GM18858 (cell line): ENCODE measurements at regions not wholly inside any gene's neighbourhood (a gene's known extent, or its start where the extent isn't known, plus 50 kb on each side); places are given as distances from the start of the nearest gene placed in this dataset.

Experiments used
- ATAC-seq: cut with Tn5 transposase; IDR thresholded peaks from one replicate; pipeline ENCODE4 v1.9.1; 2021; ENCODE audit not compliant: unreplicated experiment

DNA sequence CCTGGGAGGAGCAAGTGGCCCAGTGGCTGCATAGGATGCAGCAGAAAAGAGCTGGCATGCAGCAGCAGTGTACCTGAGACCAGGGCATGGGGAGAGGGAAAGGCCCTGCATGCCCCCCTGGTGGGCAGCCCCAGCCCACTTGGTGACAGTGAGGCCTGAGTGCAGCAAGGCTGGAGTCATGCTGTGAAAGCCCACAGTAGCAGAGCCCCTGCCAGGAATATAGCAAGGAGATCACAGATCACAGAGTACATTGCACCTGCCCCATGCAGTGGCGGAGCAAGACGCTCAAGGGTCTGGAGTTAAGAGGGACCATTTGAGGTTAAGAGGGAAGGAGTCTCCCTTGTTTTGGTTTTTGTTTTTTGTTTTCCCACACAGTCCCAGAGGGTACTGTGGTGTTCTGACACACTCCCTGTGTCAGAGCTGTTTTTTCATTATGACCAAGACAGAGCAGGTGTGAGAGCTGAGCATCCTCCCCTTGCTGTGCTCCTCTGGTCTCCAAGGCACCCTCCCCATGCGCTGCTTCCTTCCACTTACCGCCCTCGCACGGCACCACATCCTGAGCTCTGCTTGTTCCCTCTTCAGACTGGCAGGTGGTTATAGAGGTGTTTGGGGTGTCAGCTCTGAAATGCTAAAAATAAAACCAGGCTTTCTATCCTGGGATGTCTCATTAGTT is 85.0 kb upstream of the UBL3 start:
- ATAC-seq: peak; percentile 99

DNA sequence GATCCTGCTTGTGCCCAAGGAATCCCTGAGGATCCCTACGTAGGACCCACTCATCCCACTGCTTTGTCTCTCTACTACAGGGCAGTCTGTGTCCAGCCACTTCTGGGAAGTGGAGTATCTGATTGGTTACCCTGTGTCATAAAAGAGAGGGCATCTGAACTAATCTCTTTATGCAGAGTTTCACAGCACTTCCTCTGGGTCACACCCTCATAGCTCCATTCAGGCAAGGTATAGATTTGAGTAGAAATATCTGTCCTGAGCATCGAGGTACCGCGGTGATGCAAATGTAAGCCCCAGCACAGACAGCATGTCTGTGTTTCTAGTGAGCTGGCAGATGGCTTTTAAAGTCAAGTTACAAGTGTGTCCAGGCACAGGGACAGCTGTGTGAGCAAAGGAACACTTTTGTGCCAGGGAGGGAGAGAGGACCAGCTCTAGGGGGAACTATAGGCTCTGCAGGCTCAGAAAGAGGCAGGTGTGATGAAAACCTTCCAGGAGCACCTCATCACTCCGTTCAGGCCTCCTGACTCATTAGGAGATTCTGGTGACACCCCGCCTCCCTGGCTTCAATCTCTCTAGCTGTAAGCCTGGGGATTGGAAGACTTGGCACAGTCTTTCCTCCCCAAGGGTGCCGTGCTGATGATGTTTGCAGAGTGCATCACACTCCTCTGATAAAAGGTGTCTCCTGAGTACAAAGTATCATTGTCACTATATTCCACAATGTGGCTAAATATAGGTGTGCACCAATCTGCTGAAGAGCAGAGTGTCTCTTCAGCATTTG is 84.3 kb upstream of the UBL3 start:
- no peak for ATAC-seq

DNA sequence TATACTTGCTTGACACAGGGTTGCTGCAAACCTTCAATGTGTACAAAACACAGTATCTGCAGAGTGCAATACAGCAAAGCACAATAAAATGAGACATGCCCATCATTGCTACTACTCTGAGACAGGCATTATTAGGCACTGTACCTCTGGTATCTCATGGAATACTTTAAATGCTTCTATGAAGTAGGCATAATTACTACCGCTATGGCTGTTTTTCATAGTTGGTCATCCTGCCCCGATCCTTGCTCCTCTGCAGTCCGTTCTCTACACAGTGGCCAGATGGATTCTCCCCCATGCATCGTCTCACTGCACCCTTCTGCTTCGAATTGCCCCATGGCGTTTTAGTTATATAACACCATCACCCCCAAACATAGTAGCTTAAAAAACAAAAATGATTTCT is 83.0 kb upstream of the UBL3 start:
- ATAC-seq: no peak

DNA sequence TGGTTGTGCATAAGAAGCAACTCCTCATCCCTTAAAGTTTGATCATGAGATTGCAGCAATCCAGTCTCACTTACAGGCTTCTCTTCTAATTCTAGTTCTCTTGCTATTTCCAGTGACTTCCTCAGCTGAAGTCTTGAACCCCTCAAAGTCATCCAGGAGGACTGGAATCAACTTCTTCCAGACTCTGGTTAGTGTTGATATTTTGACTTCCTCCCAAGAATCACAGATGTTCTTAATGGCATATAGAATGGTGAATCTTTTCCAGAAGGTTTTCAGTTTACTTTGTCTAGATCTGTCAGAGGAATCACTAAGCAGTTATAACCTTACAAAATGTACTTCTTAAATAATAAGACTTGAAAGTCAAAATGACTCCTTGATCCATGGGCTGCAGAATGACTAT is 81.3 kb upstream of the UBL3 start:
- ATAC-seq: no peak

DNA sequence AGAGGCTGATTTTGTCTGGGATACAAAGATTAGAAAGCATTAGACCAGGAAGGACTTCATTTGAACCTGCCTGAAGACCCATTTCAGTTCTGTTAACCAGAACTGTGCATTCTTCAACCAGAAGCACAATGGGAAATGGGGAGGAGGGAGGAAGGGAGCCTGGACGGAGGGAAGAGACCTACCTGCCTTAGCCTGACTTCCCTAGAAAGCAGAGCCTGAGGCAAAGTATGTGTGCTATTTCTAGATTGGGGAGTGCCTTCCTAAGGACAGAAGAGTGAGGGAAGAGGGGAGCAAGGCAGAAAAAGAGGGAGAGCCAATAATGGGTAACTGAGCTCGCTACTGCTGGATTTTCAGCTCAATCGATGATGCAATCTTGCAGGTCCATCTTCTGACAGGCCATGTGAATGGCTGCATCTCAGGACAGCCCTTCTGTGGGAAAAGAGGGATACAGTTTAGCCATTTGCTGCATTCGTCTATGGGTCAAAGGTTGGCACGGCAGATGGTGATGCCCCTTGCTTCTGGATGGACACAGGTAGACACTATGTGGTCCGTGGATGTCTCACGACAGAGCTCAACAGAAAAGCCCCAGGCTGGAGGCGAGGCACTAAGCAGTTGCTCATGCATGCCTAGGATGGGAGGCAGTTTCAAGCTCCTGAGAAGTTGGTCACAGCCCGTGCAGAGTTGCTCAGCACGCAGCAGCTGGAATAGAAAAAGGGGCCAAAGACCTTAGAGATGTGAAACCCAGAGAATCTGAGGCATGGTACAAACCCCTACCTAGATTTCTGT is 78.8 kb upstream of the UBL3 start:
- no peak for ATAC-seq

DNA sequence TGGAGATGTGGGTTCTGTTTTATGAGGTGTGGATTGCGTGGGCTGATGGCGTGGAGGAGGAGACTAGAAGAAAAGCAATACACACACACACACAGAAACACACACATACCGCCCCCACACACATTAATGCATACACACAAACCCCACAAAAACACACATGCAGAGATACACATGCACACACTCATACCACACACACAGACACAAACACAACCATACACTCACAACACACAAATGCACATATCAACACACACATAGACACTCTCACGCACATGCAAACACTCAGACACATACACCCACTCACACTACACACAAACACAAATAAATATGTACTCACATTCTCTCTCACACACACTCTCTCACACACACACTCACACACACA is 75.7 kb upstream of the UBL3 start:
- ATAC-seq: no peak

DNA sequence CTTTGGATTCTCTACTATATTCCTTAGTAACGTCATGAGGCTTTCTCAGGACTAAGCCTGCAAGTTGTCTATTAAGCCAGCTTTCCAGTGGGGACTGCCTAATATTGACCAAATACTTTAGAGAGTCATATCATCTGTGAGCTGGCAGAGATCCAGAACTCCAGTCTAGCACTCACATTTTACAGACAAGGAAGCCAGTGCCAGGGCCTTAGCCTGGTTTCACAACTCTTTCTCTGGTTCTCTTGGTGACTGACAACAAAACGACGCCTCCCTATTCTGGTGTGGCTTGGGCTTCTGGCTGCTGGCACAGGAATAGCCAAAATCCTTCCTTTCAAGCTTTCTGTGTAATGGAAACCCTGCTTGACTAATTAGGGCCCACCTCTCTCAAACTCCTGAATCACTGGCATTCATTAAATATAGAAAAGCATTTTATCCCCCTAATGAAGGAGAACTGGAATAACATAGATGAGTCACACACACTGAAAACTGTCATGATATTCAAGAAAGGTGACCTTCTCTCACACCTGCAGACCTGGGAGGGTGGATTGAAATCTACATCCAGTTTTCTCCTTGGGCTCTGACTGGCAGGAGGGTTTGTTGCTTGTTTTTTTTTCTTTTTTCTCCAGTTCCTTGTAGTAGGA is 75.2 kb upstream of the UBL3 start:
- no peak for ATAC-seq

DNA sequence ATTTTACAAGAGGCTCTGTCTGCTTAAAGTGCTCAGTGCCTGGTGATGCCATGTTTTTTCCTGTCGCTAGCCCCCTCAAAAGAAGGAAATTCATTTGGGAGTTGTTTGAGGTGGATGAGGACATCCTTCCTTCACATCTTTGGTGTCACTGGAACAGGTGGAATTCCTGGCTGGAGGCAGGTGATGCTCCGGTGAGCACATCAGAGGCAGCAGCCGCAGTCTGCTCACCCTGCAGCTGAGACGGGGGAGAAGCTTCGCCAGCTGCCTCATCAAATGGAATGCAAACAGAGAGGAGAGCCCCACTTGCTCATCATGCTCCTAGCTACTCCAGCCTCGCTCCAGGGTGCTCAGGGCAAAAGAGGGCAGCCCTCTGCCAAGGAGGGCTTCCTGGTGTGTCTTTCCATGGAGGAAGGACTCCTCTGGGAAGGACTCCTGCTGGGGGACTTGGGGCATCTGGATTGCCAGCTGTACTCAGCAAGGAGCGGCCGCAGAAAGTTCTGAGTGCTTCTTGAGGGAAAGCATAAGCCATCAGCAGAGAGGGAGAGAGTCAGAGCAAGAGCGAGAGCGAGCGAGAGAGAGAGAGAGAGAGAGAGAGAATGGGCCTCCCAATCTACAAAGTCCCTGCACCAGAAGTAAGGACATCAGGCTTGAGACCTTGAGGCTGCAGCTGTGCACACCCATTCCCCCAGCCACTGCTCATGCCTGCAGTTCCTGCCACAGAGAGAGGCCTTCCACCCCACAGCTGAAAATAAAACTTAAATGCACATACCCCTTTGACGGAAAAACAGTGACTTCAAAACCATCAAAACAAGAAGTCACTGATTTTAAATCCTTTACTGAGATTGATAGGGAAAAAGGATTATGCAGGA is 74.3 kb upstream of the UBL3 start:
- no peak for ATAC-seq

DNA sequence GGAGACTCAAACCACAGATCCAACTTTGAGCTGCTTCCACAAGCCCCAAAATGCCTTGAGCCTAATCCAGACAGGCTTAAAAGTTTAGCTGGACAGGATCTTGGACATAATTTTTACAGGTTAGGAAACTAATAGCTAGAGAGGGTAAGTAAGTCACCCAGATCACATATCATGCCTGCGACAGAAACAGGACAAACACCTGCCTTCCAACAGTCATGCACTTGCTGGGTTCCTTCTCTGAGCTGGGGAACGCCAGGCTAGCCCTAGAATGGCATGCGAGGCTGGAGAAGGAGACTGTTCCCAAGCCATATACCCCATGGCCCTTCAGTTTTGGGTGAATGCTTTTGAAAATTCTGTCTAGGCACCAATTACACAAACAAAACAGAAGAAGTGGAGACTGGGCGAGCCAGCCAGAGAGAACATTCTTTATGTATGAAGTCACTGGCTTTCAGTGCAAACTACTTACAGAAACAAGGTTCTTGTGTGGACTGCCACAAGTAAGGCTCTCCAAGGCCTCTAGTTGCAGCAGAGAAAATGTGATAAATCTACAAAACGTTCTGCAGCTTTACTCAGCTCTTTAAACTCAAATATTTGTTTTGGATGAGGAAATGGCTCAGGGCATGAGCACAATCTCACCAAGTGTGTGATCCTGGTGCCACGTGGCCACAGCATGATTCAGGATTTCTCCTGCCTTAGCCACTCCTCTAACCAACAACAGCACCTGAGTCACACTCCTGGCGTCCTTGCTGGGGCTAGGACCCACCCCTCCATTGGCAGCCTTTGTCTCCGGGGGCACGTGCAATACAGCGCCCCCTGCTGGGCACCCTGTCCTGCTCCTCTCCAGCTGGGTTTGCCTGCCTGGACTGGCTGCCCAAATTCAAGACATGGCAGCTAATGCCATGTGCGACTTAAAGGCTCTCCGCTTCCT is 73.4 kb upstream of the UBL3 start:
- no peak for ATAC-seq

DNA sequence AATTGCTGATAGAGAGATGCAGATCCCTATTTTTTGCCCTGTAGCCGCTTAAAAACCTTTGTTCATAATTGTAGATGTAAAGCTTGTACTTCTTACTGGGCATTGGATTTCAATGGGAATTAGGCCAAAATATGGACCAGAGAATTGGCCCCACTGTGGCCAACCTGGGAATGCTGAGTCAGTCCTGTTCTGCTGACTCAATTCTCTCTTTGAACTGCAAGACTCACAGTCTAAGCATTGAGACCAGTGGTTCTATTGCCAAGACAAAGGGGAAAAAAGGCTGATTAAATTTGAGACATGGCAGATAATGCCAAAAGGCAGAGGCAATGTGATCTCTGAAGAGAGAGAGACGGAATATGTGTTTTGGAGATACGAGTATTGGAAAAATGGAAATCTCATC is 72.5 kb upstream of the UBL3 start:
- no peak for ATAC-seq

DNA sequence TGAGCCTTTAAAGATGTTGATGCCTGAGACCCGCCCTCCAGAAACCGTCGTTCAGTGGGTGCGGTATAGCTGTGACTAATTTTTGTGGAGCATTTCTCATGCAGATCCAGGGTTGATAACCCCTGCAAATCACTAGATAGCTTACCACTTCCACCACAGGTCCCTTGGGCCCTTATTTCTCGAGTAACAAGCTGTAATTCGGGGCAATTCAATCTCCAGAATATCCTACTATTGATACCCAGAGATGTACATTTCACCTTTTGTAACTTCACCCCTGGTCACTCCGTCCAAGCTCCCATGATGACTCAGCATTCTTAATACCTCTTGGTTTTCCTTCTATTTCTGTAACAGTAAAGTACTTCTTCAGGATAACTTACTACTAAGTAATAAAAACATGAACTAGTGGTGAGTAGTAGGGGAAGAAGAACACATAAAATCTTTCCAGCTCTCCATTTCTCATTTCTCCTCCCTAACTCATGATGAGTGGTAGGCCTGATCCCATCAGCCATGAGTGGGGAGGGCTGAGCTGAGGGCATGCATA is 71.9 kb upstream of the UBL3 start:
- ATAC-seq: no peak

DNA sequence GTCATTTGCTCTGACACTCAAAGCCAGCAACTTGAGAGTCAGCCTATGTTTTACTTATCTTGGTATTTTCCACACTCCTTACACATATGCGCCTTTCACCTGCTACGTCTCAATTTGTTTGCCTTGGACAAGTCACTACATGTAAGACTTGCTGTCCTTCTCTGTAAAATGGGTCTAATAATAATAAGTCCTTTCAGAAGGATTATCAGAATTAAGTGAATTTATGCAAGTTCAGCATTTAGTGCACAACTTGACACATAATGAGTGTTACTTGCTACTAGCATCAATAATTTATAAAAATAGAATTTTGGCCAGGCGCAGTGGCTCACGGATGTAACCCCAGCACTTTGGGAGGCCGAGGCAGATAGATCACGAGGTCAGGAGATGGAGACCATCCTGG is 71.1 kb upstream of the UBL3 start:
- no peak for ATAC-seq

DNA sequence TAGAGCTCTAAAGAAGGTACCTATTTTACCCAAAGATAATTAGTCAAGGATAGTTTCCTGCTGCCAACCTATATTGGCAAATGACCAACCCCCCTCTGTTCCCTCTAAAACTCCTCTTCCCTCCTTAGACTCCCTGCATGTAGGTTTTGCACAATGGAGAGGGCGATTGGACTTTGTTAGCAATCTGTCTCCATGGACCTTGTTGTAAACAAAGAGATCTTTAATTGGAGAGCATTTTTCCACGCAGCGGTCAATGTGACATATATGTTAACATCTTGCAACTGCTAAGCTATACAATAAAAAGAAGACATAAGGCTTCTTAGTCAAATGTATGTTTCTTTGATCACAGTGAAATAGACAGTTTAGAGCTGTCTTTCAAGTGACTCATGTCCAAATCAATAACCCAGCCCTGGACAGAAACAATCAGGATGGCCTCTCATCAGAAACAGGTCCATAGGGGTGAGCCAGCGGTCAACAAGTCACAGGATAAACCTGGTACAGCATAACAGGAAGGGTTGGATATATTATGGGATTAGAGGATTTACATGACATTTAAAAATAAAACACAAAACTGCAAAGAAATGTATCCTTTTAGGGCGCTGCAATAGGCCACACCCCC is 69.7 kb upstream of the UBL3 start:
- ATAC-seq: no peak

DNA sequence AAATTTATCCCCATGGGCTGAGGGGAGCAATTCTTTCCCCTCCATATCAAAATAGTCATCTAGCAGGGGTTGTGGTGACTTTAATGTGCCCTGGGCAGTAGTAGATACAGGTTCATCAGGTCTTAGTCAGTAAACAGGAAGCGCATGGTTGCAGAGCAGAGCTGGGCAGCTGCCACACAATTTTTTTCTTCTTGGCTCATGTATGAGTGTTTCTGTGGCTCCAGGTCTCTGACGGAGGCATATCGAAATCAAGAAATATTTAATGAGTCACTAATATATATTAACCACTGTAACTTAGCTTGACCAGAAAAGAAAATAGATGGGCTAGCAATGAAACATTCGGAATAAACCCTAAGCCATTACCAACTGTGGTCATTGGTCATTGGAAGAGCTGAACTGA is 68.4 kb upstream of the UBL3 start:
- no peak for ATAC-seq

DNA sequence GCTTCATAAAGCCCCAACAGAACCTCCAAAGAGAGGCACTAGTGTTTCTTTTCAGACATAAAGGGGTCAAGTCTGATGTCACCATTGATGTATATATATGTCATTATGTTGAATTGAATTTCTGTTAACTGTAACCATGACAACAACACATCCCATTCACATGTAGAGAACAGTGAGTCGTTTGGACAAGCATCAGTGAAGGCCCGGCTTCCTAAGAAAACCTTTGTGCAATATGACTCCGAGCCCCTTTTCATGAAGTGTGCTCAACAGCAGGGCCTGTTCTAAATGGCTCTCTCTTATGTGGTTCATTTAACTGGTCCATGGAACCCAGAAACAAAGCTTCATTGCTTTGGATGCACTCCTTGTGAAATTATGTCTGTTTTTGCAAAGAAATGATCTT is 67.2 kb upstream of the UBL3 start:
- no peak for ATAC-seq

DNA sequence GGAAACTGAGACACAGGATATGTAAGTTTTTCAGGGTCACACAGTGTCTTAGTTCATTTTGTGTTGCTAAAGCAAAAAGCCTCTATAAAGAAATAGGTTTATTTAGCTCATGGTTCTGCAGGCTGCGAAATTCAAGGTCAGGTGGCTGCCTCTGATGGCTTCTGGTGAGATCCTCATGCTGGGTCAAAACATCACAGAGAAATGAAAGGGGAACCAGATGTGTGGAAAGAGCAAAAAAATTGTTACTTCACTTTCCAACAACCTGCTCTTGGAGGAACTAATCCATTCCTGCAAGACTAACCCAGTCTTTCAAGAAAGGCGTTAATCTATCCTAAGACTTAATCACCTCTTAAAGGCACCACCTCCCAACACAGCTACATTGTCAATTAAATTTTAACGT is 64.2 kb upstream of the UBL3 start:
- no peak for ATAC-seq

DNA sequence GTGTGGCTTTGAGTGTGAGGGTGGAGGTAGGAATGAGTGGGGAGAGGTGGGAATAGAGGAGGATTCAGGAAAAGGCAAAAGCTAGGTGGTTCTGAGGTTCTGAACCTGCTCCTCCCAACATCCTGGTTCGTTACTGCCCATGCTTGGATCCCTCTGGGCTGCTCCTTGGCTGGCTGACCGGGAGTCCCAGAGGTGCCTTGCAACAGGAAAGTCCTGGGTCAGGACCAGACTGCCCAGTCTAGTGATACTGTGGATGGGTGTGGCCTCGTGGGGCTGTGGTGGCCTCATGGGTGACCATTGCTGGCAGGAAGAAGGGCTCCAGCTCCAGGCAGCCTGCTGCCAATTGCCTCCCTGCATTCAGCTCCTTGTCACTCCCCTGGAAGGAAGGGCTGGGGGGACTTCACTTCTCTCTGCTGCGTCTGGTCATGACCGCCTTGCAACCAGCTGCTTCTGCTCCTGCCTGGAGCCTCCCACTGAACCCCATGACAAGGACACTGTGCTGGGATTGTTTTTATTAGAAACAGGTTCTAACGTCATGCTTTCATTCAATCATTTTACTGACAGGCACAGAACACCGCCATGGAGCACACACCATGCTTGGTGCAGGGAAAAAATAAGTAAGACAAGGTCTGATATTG is 61.5 kb upstream of the UBL3 start:
- ATAC-seq: no peak

DNA sequence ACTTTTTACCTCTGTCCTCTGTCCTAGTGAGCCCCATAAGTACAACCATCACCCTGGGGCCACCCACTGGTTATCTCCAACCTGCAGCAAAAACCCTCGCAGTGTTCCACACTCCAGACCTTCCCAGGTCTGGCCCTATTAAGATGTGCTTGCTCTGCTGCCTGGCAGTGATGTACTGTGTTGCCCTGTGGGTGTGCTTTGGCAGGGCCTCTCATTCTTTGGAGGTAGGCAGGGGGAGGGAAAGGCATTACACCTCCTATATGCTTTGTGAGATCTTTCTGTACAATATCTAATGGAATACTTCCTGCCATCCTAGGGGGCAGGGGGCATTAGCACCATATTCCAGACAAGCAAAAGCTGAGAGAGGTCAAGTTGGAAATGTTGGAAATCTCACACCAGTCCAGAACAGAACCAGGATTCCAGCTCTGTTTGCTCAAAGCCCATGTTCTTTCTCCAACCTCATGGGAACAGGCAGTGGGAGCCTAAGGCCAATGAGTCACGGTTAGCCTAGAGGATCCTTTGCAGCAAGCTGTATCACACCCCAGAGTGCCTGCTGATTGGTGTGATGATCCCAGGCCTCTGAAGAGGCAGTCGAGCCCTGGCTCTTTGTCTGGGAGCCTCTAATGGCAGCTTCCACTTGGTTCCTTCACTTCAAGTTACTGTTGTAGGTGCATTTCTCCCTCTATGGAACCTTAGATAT is 59.7 kb upstream of the UBL3 start:
- no peak for ATAC-seq
